Colon (tissue), 2 donors: ENCODE measurements at regions not wholly inside any gene's neighbourhood (a gene's known extent, or its start where the extent isn't known, plus 50 kb on each side); places are given as distances from the start of the nearest gene placed in this dataset.
"Not testable (repeated sequence)": the region's sequence is repeated elsewhere in the genome, so short reads cannot be mapped to it uniquely, and the experiment has no call there.

Experiments
- FAIRE-seq: peaks from 2 replicates; lab custom pipeline; 2012; peaks lifted over from hg19 to GRCh38; lab: Jason Lieb, UNC
- donor health status: control.
- donor health status: control.

DNA sequence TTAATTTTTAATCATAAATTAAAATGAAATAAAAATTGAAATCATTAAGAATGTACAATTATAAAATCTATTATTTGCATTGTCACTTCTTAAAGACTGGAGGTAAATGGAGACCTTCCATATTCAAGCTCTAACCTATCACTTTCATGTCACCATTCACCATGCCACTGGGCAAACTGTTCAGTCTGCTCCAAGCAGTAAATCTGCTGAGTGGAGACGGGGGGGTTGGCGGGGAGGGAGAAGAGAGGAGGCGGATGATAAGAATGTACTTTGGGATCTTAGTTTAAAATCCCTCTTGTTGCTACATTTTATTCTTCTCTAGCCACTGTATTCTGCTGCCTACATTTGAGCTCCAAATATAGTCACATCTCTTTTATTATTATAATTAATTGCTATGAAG is 365.9 kb upstream of the NFIA start:
- no peak for FAIRE-seq

DNA sequence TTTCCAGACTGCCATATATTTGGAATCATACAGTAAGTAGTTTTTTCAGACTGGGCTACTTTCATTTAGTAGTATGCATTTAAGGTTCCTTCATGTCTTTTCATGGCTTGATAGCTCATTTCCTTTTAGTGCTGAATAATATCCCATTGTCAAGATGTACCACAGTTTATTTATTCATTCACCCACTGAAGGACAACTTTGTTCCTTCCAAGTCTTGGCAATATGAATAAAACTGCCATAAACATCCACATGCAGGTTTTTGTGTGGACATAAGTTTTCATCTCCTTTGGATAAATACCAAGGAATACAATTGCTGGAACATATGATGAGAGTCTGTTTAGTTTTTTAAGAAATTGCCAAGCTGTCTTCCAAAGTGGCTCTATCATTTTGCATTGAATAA is 366.4 kb upstream of the NFIA start:
- FAIRE-seq, result no peak

DNA sequence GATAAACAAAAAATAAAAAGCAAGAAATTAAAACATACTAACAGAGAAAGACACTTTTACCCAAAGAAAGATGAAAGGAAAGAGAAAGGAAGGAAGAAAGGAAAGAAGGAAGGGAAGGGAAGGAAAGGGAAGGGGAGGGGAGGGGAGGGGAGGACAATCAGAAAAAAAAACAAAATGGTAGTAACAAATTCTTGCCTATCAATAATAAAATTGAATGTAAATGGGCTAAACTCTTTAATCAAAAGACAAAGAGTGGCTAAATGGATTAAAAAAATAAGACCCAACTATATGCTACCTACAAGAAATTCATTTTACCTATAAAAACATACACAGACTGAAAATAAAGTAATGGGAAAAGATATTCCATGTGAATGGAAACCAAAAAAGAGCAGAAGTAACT is 372.9 kb upstream of the NFIA start:
- no peak for FAIRE-seq

DNA sequence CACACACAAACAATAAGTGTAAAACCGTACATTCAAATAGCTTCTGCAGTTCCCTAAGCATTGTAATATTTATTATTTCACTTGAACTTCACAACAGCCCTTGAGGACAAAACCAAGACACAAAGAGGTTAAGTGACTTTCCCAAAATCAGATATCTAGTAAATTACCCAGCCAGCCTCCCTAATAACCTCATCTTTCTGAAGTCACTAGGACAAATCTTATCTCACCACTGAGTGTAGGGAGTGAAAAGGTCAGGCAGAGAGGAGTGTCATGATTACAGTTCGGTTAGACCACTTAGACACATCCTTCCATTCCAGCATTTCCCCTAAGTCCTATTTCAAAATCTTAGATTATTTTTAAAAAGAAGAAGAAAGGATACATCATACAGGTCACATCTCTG is 377.3 kb upstream of the NFIA start:
- FAIRE-seq, result no peak

DNA sequence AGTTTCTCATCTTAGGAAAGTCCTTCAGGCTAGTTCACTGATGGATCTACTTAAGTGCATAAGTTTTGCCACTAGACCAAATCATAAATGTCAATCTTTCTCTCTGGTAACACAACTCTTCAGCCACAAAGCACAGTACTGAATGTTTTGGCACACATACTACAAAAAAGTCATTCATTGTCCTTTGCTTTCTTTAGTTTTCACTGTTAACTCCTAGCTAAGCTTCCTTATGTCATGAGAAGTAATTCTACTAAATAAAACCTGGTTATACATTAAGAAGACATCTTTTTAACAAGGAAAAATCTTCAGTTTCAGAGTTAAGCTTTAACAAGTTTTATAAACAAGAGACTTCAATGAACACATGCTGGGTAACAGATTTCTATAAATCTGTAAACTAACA is 379.2 kb upstream of the NFIA start:
- FAIRE-seq, result no peak

DNA sequence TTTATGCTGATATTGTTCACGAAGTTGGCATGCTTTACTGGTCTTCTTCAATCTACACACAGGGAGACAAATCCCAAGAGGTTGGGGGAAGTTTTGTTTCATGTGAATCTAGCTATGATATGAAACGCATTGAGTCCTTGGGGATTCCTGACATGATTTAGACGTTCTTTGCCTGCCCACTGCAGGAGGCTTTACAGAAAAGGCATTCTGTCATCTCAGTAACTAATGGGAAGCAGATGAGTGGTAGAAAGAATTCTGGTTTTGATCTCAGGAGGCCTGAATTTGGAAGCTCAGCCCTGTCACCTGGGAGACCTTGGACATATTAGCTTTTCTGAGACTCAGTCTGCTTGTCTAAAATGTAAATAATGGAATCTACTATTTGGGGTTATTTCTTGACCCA is 383.0 kb upstream of the NFIA start:
- no peak for FAIRE-seq

DNA sequence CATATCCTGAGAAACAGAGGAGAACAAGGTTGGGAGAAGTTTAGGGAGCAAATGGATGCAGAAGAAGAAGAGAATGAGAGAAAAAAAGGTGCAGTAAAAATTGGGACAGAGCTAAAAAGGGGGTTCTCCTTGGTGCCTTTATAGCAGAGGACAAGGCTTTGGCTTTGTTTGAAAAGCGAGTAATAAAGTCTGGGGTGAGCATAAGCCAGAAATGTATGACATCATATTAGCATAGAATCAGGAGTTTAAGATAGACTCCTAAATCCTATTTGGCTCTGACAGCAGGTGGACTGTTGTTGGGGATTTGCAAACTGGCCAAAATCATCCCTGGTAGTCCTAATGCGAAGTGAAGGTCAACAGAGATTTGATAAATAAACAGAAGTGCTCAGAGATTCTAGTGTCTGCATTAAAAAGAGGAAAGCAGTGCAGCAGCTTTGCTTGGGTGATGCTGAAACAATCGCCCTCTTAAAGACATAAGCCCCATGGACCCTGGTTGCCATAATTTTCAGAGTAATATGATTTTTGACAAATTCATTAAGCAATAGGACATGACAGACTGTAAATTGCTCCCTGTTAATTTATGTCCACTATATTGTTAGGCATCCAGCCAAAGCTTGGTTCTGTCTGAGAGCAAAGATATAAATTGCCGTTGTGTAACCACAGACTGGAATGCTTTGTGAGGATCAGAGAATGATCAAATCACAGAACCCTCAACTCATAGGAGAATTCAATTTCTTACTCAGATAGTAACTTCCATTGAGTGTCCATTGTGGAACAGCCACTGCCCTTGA is 385.0 kb upstream of the NFIA start:
- FAIRE-seq, result no peak

DNA sequence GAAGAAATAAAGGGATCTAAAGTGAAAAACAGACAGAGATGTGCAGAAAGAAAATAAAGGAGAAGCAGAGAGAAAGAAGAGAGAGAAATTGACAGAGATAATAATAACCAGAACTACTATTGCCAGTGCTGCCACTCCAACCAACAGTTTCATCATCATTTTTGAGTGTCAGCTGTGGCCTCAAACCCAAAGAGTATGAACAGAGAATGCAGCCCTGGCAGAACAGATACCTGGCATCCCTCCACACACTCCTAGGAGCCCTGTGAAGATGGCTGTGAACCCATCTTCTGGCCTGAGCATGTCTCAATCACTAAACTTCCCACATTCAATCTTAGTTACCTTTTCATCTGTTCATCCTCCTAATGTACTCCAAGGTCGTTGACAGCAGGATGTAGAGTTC is 385.8 kb upstream of the NFIA start:
- no peak for FAIRE-seq

DNA sequence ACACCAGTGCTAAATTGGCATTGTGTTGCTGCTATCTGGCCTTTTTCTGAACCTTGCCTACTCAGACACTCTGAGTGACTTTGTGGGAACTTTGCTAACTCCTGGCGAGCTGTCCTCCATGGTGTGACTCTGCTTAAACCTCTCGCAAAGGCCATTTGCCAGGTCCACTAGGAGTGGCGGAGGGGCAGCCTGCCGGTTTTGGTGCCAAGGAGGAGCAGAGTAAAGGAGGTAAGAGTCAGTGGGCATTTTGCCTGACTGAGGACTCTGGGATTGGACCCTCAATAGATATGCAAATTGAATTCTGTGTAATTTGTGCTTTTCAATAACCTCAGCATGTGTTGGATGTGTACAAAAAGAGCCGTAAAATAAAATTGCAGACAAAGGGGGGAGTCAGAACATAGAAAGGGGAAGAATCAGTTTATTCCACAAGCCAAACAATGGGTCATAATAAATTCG is 386.6 kb upstream of the NFIA start:
- FAIRE-seq, result no peak

DNA sequence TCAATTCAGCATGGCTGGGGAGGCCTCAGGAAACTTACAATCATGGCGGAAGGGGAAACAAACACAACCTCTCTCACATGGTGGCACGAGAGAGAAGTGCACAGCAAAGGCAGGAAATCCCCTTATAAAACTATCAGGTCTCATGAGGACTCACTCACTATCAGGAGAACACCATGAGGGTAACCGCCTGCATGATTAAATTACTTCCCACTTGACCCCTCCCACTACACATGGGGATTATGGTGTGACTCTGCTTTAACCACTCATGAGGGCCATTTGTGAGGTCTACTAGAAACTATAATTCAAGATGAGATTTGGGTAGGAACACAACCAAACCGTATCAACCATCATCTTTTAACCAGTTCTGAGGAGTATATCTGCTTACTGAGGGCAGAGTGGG is 387.4 kb upstream of the NFIA start:
- FAIRE-seq, result no peak

DNA sequence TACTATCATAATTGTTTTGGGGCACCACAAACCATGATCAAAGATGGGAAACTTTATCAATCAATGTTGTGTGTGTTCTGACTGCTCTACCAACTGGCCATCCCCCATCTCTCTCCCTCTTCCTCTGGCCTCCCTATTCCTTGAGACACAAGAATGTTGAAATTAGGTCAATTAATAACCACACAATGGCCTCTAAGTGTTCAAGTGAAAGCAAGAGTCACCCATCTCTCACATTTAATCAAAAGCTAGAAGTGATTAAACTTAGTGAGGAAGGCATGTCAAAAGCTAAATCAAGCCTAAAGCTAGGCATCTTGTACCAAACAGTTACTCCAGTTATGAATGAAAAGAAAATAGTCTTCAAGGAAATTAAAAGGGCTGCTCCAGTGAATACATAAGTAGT is 390.3 kb upstream of the NFIA start:
- no peak for FAIRE-seq

DNA sequence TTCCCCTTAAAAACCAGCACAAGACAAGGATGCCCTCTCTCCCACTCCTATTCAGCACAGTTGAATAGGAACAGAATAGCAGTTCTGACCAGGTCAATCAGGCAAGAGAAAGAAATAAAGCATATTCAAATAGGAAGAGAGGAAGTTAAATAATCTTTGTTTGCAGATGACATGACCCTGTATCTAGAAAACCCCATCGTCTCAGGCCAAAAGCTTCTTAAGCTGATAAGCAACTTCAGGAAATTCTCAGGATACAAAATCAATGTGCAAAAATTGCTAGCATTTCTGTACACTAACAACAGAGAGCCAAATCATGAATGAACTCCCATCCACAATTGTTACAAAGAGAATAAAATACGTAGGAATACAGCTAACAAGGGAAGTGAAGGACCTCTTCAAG is 394.1 kb upstream of the NFIA start:
- not testable (repeated sequence) for FAIRE-seq

DNA sequence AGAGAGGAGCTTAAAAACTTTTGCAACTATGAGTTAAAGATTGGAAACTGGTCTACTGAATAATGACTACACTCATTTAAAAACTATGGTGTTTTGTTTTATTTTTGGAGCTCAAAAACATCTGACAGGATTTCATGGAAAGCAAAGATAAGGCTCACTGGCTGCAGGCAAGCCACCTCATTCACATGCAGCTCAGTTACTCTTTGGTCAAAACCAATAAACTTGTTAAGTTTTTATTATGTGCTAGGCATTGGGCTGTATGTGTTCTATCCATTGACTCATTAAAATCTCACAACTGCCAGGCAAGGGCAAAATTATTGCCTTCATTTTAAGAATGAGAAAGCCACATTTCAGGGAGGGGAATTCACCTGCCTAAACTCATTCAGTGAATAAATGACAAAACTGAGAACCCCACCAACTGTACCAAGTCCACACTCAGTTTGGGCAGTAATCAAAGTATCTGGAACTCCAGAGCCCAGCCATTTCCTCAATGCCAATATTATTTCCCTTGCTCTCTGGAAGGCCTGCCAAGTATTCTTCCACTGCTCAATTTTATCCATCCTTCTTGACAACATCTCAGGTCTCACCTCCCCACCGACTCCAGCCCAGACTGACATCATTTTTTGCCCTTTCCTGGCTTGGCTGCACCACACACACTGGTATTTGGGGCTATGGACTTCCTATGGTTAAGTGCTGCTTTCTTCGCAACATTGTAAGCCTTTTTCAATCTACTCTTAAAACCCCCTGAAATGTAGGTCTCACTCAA is 401.1 kb upstream of the NFIA start:
- no peak for FAIRE-seq

DNA sequence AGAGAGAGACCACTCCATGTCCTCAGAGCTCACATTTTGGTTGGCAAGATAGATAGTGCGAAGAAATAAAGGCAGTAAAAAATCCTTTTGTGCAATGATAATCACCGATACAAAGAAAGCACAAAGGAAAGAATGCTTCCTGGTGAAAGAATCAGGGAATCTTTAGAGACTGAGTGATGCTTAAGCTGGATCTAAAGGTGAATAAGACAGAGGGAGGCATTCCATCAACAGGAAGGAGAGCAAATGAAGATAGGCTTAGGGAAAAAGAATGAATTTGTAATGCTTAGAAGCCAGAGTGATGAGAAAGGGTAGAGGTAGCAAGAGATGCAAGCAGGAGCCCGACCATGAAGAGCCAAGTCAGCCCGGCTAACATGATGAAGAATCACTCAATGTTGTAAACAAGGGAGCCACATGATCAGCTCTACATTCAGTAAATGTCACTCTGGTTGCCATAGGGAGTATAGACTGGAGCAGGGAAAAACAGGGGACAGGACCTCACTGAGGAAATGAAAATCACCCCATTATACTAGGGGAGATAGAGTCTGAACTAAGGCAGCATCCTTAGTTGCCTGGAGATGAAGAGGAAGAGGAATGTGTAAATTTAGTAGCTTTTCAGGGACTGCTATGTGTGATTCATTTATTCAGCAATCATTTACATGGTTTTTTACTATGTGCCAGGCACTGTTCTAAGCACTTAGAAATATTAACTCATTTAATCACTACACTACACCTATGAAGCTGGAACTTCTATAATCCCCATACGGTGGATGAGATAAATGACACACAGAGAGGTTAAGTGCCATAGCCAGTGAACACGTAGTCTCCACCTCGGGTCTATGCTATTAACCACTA is 402.6 kb upstream of the NFIA start:
- no peak for FAIRE-seq

DNA sequence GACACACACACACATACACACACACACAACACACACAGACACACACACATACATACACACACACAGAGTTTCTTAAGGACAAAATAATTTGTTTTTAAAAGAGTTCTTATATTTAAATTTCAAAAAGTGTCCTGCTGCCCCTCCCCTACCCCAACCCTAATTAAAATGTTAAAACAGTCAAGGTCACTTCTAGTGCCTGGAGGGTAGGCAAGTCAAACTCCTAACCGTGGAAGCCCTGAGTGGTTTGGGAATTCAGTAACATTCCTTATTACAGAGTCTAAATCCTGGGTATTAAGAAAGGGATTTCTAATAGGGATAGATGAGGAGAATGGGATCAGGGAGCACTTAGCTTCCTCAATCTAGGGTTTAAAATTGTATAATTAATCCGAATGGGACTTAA is 403.6 kb upstream of the NFIA start:
- FAIRE-seq, result no peak

DNA sequence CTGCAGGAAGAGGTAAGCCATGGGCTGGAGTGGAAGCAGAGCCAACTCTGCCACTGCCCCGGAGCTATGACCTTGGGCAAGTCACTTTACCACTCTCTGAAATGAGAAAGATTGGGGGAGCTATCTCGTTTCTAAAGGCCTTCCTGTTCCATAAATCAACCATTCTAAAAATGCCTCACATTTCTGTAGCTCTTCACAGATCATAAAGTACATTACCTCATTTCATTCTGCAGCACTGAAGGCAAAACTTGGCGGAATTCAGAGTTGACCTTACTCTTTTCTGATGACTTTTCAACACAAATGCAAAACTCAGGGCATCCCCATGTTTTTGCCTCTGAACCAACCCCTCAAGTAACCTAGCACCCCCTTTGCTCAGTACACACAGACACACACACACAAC is 404.0 kb upstream of the NFIA start:
- FAIRE-seq, result no peak

DNA sequence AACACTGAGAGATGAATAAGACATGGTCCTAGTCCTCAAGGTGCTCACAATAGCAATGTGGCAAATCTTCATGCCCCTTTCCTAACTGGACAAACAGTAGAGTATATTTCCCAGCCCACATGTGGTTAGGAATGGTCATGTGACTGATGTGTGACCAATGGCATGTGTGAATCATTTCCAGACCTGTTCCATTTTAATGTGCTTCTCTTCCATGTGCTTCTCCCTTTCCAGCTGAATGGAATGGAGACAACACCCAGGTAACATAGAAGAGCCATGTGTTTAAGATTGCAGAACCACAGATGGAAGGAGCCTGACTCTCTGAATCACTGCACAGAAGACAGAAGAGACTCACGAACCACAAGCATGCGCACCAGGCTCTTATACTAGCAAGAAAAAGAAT is 409.9 kb upstream of the NFIA start:
- no peak for FAIRE-seq

DNA sequence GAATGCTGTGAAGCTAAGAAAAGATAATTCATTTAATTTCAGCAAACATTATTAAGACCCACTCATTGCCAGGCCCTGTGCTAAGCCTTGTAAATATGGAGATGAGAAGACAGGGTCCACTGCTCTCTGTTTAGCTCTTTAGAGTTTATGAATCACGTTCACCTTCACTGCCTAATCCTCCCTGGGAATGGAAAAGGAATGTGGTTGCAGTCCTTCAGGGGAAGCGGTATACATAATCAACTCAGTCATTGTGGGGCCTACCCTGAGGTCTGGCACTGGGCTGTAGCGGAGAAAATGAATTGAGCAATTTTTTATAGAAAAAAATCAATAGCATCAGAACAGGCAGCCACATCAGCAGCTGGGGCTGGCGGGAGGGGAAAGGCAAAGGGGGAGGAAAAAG is 412.1 kb upstream of the NFIA start:
- FAIRE-seq, result no peak

DNA sequence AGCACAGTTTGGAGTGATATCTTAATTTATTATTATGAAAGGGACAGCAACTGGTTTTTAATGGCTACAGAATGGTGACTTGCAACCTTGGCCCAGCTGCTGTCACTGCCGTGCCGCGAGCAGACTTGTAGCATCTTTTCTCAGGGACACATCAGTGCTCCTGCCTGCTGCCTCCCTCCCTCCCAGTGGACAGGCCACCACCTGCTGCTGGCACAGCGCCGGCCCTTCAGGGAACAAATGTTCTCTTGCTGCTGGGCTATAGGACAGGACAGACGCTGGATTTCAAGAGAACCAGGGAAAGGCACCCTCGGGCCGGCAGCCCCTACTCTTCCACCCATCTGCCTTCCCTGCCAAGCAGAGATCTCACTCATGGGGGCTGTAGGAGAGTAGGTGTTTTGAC is 413.8 kb upstream of the NFIA start:
- no peak for FAIRE-seq

DNA sequence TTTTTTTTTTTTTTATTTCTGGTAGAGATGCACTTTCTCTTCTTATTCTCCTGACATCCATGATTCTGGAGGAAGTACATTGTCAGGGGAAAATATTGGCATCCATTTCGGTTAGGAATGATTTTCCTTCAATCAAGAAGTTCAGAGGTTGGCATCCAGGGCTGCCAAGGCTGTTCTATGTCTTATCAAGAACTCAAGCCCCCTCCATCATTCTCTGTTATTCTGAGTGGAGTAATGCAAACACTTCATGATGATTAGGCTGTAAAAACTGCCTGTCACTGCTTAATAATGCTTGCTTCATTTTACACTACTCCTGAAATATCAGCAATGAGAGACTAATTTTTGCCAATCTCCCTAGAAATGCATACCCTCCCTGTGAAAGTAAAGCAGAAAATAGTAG is 417.1 kb upstream of the NFIA start:
- no peak for FAIRE-seq

DNA sequence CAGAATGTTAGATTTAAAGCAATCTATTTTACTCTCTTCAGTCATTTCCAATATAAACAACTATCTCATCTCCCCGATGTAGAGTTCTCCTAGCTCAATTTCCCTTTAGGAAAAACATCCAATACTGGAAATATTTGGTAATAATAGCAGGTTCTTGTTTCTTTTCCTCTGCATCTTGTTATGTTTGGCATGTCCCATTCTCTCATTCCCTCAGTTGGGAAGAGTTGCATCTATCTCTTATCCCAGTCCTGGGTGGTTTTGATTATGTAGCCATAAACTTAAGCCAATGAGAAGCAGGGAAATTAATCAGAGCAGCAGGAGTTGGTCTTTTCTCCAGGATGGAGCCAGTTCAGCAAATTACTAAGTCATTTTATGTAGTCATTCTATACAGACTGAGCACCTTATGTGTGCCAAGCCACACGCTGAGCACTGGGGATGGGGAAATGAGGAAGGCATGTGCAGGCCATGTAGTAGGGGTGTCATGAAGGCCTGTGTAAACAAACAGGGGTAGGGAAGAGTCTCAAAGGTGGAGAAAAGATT is 418.2 kb upstream of the NFIA start:
- FAIRE-seq, result no peak

DNA sequence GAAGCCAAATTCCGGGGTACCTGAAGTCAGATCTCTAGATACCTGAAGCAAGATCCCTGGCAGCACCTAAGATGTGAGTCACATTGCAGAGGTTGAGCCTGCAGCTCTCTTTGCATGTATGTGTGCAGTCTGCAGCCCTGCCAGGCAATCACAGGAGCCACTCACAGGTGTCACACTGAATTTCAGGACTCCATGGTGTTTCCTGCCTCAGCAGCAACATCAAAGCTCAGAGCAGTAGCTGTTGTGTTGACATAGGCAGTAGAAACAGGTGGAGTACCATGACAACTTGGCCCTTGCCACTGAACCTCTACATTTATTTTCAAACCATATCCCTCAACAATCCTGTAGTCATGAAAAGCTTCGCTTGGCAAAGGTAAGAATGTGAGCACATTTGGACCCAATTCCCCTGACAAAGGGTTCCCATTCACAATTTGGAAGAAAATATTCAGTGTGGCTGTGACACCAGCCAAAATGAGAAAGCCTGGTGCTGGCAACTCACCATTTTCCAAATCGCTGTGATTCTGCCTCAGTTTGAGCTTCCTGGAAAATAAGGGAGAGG is 419.8 kb upstream of the NFIA start:
- no peak for FAIRE-seq
